ENCODE measurements at regions not wholly inside any gene's neighbourhood (a gene's known extent, or its start where the extent isn't known, plus 50 kb on each side); places are given as distances from the start of the nearest gene placed in this dataset.

DNA sequence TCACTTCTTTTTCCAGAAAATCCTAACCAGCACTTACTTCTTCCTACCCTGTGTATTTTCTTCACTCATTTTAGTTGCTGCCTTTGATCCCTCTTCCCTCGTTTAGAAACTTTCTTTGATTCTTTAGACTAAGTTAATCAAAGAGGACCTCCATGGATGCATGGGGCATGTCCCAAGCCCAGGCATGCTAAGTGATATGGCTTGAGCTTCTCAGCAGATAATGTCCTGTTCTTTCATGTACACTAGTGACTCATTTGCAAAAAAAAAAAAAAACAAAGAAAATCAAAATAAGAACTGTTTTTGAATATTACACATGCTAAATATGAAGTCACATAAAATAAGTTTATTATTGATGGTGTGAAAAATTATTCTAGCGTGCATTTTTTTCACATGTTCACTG, 800.9 kb downstream of the SATB2 start:
- TF ChIP-seq ZFX (IDR thresholded peaks at IDR 0.05; ENCODE audit: borderline replicate concordance): no peak
- TF ChIP-seq, protein P1, sequence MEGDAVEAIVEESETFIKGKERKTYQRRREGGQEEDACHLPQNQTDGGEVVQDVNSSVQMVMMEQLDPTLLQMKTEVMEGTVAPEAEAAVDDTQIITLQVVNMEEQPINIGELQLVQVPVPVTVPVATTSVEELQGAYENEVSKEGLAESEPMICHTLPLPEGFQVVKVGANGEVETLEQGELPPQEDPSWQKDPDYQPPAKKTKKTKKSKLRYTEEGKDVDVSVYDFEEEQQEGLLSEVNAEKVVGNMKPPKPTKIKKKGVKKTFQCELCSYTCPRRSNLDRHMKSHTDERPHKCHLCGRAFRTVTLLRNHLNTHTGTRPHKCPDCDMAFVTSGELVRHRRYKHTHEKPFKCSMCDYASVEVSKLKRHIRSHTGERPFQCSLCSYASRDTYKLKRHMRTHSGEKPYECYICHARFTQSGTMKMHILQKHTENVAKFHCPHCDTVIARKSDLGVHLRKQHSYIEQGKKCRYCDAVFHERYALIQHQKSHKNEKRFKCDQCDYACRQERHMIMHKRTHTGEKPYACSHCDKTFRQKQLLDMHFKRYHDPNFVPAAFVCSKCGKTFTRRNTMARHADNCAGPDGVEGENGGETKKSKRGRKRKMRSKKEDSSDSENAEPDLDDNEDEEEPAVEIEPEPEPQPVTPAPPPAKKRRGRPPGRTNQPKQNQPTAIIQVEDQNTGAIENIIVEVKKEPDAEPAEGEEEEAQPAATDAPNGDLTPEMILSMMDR (IDR thresholded peaks at IDR 0.05): no peak
- H3K27ac ChIP-seq: no peak overlapping the region

- H3K27ac ChIP-seq: no peak overlapping the region
- no peak for TF ChIP-seq ZFX (IDR thresholded peaks at IDR 0.05; ENCODE audit: borderline replicate concordance)
- TF ChIP-seq, protein P1 (IDR thresholded peaks at IDR 0.05): no peak
These were observed 803.1 kb downstream of the SATB2 start for GRCh38 chr2:198654646-198655045.

DNA sequence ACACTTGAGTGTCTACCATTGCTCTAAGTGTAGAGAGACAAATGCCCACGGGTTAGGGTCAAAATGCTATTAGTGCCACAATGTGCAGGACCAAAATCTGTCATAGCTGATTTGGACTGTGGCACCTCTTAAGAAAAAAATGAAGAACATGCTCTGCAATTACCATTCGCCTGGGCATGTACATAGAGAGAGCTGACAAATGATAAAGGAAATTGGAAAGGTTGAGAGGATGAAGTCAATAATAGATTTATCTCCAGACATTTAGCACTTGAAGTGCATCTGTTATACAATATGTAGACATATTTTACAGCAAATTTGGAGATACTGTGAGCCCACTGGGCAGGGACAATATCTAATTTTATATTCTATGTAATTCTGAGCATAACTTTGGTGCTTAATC, 804.4 kb downstream of the SATB2 start:
- TF ChIP-seq, protein P1 (IDR thresholded peaks at IDR 0.05): no peak
- no peak for TF ChIP-seq ZFX (IDR thresholded peaks at IDR 0.05; ENCODE audit: borderline replicate concordance)
- no peak overlapping the region for H3K27ac ChIP-seq

GRCh38 chr2:198652461-198652860, 805.3 kb downstream of the SATB2 start:
- no peak overlapping the region for H3K27ac ChIP-seq
- no peak for TF ChIP-seq ZFX (IDR thresholded peaks at IDR 0.05; ENCODE audit: borderline replicate concordance)
- TF ChIP-seq, protein P1 (IDR thresholded peaks at IDR 0.05): no peak

DNA sequence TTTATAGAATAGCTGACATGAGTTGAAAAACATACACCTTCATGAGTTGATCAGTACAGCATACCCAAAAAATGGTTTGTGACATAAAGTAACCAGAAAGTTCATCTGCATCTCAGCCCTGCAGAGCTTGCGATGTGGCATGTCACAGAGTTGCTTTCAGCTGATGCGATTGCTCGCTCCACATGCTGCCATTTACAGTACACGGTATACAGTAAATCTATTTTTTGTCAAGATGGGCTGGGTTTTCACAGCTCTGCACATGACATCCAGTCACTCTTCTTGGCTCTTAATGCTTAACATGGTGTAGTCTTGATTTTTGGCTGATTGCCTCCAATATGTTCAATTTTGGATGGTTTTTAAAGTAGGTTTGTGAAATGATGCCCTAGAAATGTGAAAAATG, 811.9 kb downstream of the SATB2 start:
- TF ChIP-seq, protein P1 (IDR thresholded peaks at IDR 0.05): no peak
- no peak for TF ChIP-seq ZFX (IDR thresholded peaks at IDR 0.05; ENCODE audit: borderline replicate concordance)
- no peak overlapping the region for H3K27ac ChIP-seq

DNA sequence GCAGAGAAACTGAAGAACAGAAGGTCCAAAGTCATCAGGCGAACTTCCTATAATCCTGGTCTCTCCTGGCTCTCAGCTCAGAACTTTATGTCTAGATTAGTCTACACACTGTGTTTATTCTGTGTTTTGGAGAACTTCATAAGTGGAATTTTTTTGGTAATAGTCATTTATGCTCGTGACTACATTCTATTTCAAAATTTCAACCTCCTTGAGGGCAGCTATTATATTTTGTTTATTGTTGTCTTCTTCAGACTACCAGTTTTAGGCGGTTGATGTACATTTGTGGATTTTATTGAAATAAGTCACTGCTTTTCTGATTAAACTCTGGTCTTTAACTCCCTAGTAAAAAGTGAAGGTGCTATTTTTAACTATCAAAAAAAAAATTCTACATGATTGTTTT, 816.6 kb downstream of the SATB2 start:
- TF ChIP-seq, protein P1 (IDR thresholded peaks at IDR 0.05): no peak
- no peak overlapping the region for H3K27ac ChIP-seq

DNA sequence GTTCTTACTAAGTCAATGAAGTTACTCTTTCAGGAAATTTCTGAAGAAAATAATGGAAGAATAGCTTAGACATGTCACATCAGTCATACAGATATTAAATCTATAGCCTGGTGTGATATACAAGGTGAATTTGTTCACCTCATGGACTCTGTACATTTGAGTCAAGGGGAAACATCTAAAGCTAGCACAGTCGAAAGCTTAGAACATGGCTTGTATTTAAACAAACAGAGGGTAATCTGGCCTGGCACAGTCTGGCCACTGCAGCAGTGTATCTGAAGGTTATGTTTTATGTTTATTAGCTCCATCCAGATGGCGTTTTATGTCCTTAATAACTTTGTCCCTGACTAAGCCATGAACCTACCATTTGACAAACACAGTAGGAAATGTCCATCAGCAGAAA, 817.3 kb downstream of the SATB2 start:
- no peak overlapping the region for H3K27ac ChIP-seq
- no peak for TF ChIP-seq ZFX (IDR thresholded peaks at IDR 0.05; ENCODE audit: borderline replicate concordance)
- TF ChIP-seq, protein P1 (IDR thresholded peaks at IDR 0.05): no peak

All from 22Rv1 (cell line).